Ishikawa (cell line): ENCODE measurements at regions not wholly inside any gene's neighbourhood (a gene's known extent, or its start where the extent isn't known, plus 50 kb on each side); places are given as distances from the start of the nearest gene placed in this dataset.

Experiments
- CEBPB ChIP-seq: IDR thresholded peaks from 2 replicates; pipeline ENCODE4 v1.6.1; 2012
- NFIC ChIP-seq: IDR thresholded peaks from 2 replicates; pipeline ENCODE4 v1.6.1; 2012
- TAF1 ChIP-seq: IDR thresholded peaks from 2 replicates; pipeline ENCODE4 v1.6.1; 2012; ENCODE audit warnings: low read depth, mild to moderate bottlenecking
- TF ChIP-seq, protein P1 (sequence below): IDR thresholded peaks from 2 replicates; pipeline ENCODE4 v1.6.1; 2012

DNA sequence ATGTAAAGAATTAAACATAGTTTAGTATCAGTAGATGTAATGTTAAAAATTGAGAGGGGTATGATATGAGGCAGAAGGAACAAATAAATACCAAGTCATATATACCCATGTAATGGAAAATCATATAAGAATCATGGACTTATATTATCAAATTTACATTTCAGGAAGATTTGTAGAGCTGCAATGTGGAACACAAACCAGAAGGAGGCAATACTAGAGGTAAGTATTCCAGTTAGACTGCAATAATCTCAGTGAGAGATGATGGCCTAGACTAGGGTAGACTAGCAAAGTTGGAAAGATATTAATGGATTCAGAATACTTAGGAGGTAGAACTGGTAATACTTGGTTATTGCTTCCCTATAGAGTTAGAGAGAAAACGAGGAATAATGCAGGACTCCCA is 603.0 kb upstream of the KLHL4 start:
- TF ChIP-seq CEBPB (no peak), NFIC (no peak), TAF1 (no peak)
- TF ChIP-seq, protein P1, sequence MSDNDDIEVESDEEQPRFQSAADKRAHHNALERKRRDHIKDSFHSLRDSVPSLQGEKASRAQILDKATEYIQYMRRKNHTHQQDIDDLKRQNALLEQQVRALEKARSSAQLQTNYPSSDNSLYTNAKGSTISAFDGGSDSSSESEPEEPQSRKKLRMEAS = no peak
